ENCODE measurements at regions not wholly inside any gene's neighbourhood (a gene's known extent, or its start where the extent isn't known, plus 50 kb on each side); places are given as distances from the start of the nearest gene placed in this dataset.

- TF ChIP-seq EP300 (IDR thresholded peaks at IDR 0.05; ENCODE audit: borderline replicate concordance in 1 of 2, control insufficient read depth in 1 of 2, low read depth in 2 of 2, low read length in 2 of 2): no peak
- no peak for TF ChIP-seq SMAD1 (IDR thresholded peaks at IDR 0.05; ENCODE audit: low read depth, partially characterized antibody)
- no peak for TF ChIP-seq ZNF274 (IDR thresholded peaks at IDR 0.05; ENCODE audit: insufficient read depth, insufficient read length)
- TF ChIP-seq ZNF592 (IDR thresholded peaks at IDR 0.05): no peak
- no peak for TF ChIP-seq ASH2L (IDR thresholded peaks at IDR 0.05; ENCODE audit: borderline replicate concordance, low read depth)
These were observed 117.4 kb downstream of the TES start (continued) for GRCh38 chr7:116327752-116328151.

GRCh38 chr7:116328161-116328560, 117.8 kb downstream of the TES start:
- Histone ChIP-seq H3K4me2 (ENCODE audit: control insufficient read depth, insufficient read depth) (no peak overlapping the region), H3K9ac (ENCODE audit: control insufficient read depth, insufficient read depth, low read length) (no peak overlapping the region)

More at GRCh38 chr7:116328161-116328560, 117.8 kb downstream of the TES start:
- Histone ChIP-seq H2AFZ (ENCODE audit: control insufficient read depth, low read depth, low read length) (no peak overlapping the region), H3K27ac (ENCODE audit: control insufficient read depth, insufficient read depth) (no peak overlapping the region), H3K4me1 (ENCODE audit: control insufficient read depth, insufficient read depth, low read length) (no peaks in the 10 kb centered on the region), H3K36me3 (ENCODE audit: control insufficient read depth in 2 of 2, insufficient read depth in 2 of 2, low read length in 1 of 2) (no peaks in the 10 kb centered on the region), H3K4me3 (no peak overlapping the region), H3K79me2 (ENCODE audit: control insufficient read depth, insufficient read depth, low read length) (no peaks in the 10 kb centered on the region), H3K9me3 (replicated peaks; ENCODE audit: control insufficient read depth, insufficient read depth, low read length) (no peaks in the 10 kb centered on the region), H4K20me1 (ENCODE audit: control insufficient read depth, insufficient read depth) (no peaks in the 10 kb centered on the region), H3K27me3 (replicated peaks in 1 of 2; ENCODE audit: control insufficient read depth in 2 of 2, insufficient read depth in 2 of 2, low read length in 1 of 2) (no peaks in the 10 kb centered on the region)
- WGBS (ENCODE audit: insufficient coverage, insufficient replicate concordance, low lambda C conversion rate, missing lambda C conversion rate): 11% methylated on average over 1 of the region's 1 CpG
- BruUV-seq (replicated peaks): no TSS peak
- in situ Hi-C loops (cut with MboI): no loop called here
- intact Hi-C loops (cut with micrococcal nuclease; ENCODE audit: unreplicated experiment): no loop called here
- ChIA-PET CTCF (no interaction called here), RAD21 (ENCODE audit: unreplicated experiment) (no interaction called here), POLR2A (no interaction called here), SMC1A (ENCODE audit: uncharacterized antibody, unreplicated experiment) (interaction anchor here (0.6 to 1.2 kb wide), 2 partner anchors 13 to 14 kb away, joined by 3 to 4 read pairs; no protein-coding TSS in a partner anchor)
- FAIRE-seq (no peak), ATAC-seq (no peak), DNase-seq (ENCODE audit: low read depth, low spot score) (no peak)
- TF ChIP-seq PAX8 (IDR thresholded peaks at IDR 0.05) (no peak), CBX3 (IDR thresholded peaks at IDR 0.05; ENCODE audit: borderline replicate concordance, low read depth) (no peak), MXI1 (IDR thresholded peaks at IDR 0.05; ENCODE audit: low read depth, low read length) (no peak), SREBF1 (IDR thresholded peaks at IDR 0.05; ENCODE audit: low read length) (no peak), ZNF217 (IDR thresholded peaks at IDR 0.05) (no peak), ZNF24 (IDR thresholded peaks at IDR 0.05) (no peak)
